Central memory CD8-positive, alpha-beta T cell (primary cell): ENCODE measurements at regions not wholly inside any gene's neighbourhood (a gene's known extent, or its start where the extent isn't known, plus 50 kb on each side); places are given as distances from the start of the nearest gene placed in this dataset.

Experiments
- ATAC-seq: fragments of 150-1000 bp; cut with Tn5 transposase; replicated peaks from 2 replicates; pipeline ENCODE4 v1.10.0; 2022; ENCODE audit warnings: mild to moderate bottlenecking, moderate FRiP score, moderate number of reproducible peaks; ENCODE audit not compliant: poor library complexity, severe bottlenecking; ENCODE audit errors: extremely low read depth
- DNase-seq, 2 donors: peaks; one replicate each; pipeline ENCODE4 v3.0.0; 2021; ENCODE audit warnings: low spot score in 2 of 2
- H3K27ac Mint-ChIP-seq: one replicate; pipeline ENCODE4 v1.8.0; 2022; ENCODE audit warnings: low read depth, mild to moderate bottlenecking, moderate library complexity, mixed read lengths
- H3K27me3 Mint-ChIP-seq: one replicate; pipeline ENCODE4 v1.8.0; 2022; ENCODE audit warnings: mixed read lengths
- H3K36me3 Mint-ChIP-seq: one replicate; pipeline ENCODE4 v1.8.0; 2022; ENCODE audit warnings: mild to moderate bottlenecking, moderate library complexity, mixed read lengths; ENCODE audit not compliant: insufficient read depth
- H3K4me1 Mint-ChIP-seq: one replicate; pipeline ENCODE4 v1.8.0; 2022; ENCODE audit warnings: mixed read lengths
- H3K4me3 Mint-ChIP-seq: one replicate; pipeline ENCODE4 v1.8.0; 2022; ENCODE audit warnings: mild to moderate bottlenecking, moderate library complexity, mixed read lengths
- H3K9me3 Mint-ChIP-seq: one replicate; pipeline ENCODE4 v1.8.0; 2022; ENCODE audit warnings: mixed read lengths

DNA sequence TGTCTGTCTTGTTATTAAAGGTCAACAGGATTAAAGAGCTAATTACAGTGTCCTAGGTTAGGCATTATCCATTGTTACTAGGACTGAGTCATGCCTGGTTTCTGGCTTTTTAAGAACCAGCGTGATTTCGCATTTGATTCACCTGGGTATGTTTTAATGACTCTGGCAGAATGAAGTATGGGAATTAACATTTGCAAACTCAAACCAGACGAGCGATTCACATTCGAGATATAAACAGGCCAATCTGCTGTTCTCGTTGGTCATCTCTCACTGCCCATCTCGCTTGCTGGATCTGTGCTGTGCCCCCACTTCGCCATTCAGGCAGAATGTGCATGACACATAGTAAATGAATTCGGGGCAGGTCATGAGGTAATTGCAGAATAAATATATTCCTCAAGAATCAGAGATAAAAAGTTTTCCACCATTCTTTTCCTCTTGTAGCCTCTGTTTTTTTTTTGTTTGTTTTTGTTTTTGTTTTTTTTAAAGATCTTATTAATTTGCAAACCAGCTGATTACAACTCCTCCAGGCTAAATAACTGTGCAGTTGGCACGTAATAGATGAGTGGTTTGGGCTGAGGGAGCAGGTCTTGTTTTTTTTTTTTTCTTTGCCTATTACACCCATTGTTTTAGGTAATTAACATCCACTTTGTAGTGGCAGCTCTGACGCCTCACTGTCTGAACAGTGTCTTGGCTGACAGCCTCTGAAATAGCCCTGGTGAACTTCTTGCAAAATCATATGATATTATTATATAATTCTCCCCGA, 313.5 kb upstream of the MSX2 start:
- H3K27me3 Mint-ChIP-seq: peaks cover 4% of the 10 kb centered on the region
- ATAC-seq: no peak
- H3K27ac Mint-ChIP-seq: no peak overlapping the region
- no peak overlapping the region for H3K4me3 Mint-ChIP-seq
- H3K4me1 Mint-ChIP-seq: no peaks in the 10 kb centered on the region
- H3K36me3 Mint-ChIP-seq: no peaks in the 10 kb centered on the region
- H3K9me3 Mint-ChIP-seq: peaks cover 5% of the 10 kb centered on the region
- DNase-seq: no peak

GRCh38 chr5:174411479-174411819, 312.9 kb upstream of the MSX2 start:
- no peak for ATAC-seq
- Mint-ChIP-seq H3K27me3 (peaks cover 10% of the 10 kb centered on the region), H3K4me1 (no peaks in the 10 kb centered on the region), H3K9me3 (peaks cover 5% of the 10 kb centered on the region), H3K27ac (no peak overlapping the region), H3K36me3 (no peaks in the 10 kb centered on the region), H3K4me3 (no peak overlapping the region)
- no peak for DNase-seq

- ATAC-seq (no peak), DNase-seq (no peak)
- Mint-ChIP-seq H3K4me3 (no peak overlapping the region), H3K9me3 (peaks cover 5% of the 10 kb centered on the region), H3K27me3 (peaks cover 15% of the 10 kb centered on the region), H3K36me3 (no peaks in the 10 kb centered on the region), H3K4me1 (no peaks in the 10 kb centered on the region), H3K27ac (no peak overlapping the region)
Observed at GRCh38 chr5:174412374-174412773, 312.0 kb upstream of the MSX2 start.

DNA sequence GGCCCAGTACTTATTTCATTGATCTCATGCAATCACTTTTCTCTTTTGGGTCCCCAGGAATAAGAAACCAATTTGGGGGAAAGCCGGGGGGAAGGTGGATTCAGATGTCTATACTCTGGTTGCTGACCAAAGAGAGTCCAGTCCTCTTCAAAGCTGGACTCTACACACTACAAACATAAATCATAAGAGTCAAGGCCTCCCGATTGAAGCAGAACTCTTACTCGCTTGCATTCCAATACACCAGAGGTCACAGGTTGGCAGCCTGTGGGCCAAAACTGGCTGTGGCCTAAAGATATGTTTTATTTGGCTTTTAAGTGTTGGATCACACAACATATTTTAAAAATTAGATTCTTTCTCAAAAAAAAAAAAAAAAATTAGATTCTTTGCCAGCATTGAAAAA, 311.4 kb upstream of the MSX2 start:
- ATAC-seq (no peak), DNase-seq (no peak)
- no peaks in the 10 kb centered on the region for H3K4me1 Mint-ChIP-seq
- H3K36me3 Mint-ChIP-seq: no peaks in the 10 kb centered on the region
- no peak overlapping the region for H3K4me3 Mint-ChIP-seq
- H3K9me3 Mint-ChIP-seq: peaks cover 5% of the 10 kb centered on the region
- peaks cover 16% of the 10 kb centered on the region for H3K27me3 Mint-ChIP-seq
- H3K27ac Mint-ChIP-seq: no peak overlapping the region

GRCh38 chr5:174413567-174414314, 310.6 kb upstream of the MSX2 start:
- peaks cover 5% of the 10 kb centered on the region for H3K4me1 Mint-ChIP-seq
- no peaks in the 10 kb centered on the region for H3K36me3 Mint-ChIP-seq
- peaks cover 24% of the 10 kb centered on the region for H3K27me3 Mint-ChIP-seq
- DNase-seq (no peak), ATAC-seq (no peak)
- peaks cover 5% of the 10 kb centered on the region for H3K9me3 Mint-ChIP-seq
- no peak overlapping the region for H3K27ac Mint-ChIP-seq
- no peak overlapping the region for H3K4me3 Mint-ChIP-seq

DNA sequence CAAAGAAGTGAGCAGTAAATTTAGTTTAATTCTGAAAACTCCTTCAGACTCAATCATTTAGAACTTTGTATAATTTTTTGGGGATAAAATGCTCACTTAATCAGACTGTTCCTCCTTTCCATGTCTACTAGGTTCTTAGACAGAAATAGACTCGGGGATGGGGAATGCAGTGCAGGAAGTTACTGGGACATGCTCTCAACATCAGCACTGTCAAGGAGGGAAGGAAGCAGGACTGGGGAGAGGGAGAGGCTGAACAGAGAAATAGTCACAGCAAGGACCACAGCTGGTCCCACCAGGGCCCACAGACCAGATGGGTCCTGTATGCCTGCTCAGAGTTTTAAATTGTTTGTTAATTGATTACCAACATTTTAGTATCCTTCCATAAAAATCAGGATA, 310.1 kb upstream of the MSX2 start:
- H3K4me1 Mint-ChIP-seq: peaks cover 10% of the 10 kb centered on the region
- no peaks in the 10 kb centered on the region for H3K9me3 Mint-ChIP-seq
- peaks cover 30% of the 10 kb centered on the region for H3K27me3 Mint-ChIP-seq
- DNase-seq: no peak
- H3K36me3 Mint-ChIP-seq: no peaks in the 10 kb centered on the region
- H3K4me3 Mint-ChIP-seq: no peak overlapping the region
- ATAC-seq: no peak
- H3K27ac Mint-ChIP-seq: no peak overlapping the region

GRCh38 chr5:174418809-174419539, 305.4 kb upstream of the MSX2 start:
- Mint-ChIP-seq H3K27me3 (peaks cover 31% of the 10 kb centered on the region), H3K4me3 (peak overlapping the region; percentile 38), H3K4me1 (peaks cover 10% of the 10 kb centered on the region), H3K27ac (no peak overlapping the region), H3K9me3 (no peaks in the 10 kb centered on the region), H3K36me3 (no peaks in the 10 kb centered on the region)
- no peak for ATAC-seq
- no peak for DNase-seq

GRCh38 chr5:174419540-174420132, 304.7 kb upstream of the MSX2 start:
- H3K9me3 Mint-ChIP-seq: no peaks in the 10 kb centered on the region
- H3K36me3 Mint-ChIP-seq: no peaks in the 10 kb centered on the region
- peak; percentile 28 for ATAC-seq
- H3K27ac Mint-ChIP-seq: no peak overlapping the region
- H3K4me1 Mint-ChIP-seq: peaks cover 10% of the 10 kb centered on the region
- H3K4me3 Mint-ChIP-seq: no peak overlapping the region
- H3K27me3 Mint-ChIP-seq: peaks cover 31% of the 10 kb centered on the region
- peak; percentile 20 to 54 for DNase-seq

DNA sequence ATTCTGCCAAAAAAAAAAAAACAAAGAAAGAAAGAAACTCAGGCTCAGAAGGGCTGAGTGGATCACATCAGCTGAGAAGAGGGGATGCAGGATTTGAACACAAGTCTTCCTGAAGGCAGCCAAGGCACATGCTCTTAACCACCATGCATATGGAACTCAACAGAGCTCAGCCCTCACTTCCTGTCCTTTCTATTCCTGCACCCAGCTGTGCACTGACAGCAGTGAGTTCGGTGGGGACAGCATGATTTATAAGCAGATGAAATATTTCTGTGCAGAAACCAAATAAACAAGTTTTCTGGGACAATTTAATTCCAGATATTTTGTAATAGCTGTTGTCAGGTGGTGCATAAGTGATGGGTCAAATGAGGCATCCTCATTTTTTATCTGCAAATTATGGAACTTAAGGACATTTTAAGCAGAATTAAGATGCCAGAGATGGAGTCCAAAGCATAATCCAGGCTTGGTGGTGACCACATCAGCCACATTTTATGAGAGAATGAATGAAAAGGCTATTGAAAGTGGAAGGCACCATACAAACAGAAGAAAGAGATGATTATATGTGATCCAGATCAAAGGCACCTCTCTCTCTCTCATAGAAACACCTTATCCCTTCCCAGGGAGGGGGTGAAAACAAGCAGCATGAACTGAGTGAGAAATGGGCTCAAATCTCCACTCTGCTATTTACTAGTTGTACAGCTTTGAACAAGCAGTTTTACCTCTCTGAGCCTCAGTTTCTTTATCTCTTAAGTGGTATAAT, 303.6 kb upstream of the MSX2 start:
- DNase-seq (no peak), ATAC-seq (no peak)
- Mint-ChIP-seq H3K4me1 (peaks cover 10% of the 10 kb centered on the region), H3K27ac (no peak overlapping the region), H3K36me3 (no peaks in the 10 kb centered on the region), H3K9me3 (no peaks in the 10 kb centered on the region), H3K4me3 (no peak overlapping the region), H3K27me3 (peaks cover 27% of the 10 kb centered on the region)

DNA sequence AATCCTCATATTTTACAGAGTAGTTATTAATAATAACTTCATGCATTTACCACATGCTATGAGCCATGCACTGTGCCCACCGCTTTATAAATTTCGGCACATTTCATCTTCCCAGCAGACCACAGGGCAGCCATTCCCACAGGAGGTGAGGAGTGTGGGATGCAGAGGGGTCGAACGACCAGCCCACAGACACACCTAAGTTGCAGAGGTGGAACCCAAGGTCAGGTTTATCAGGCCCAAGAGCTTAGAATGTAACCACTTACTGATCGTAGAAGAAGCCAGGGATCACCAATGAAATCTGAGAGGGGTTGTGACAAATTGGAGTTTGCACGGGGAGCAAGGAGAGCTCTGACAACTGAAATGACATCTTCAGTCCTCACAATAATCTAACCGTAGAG, 303.0 kb upstream of the MSX2 start:
- Mint-ChIP-seq H3K27ac (no peak overlapping the region), H3K9me3 (no peaks in the 10 kb centered on the region), H3K4me3 (no peak overlapping the region), H3K36me3 (no peaks in the 10 kb centered on the region), H3K4me1 (peaks cover 10% of the 10 kb centered on the region), H3K27me3 (peaks cover 21% of the 10 kb centered on the region)
- DNase-seq (no peak), ATAC-seq (no peak)

- ATAC-seq: no peak
- H3K4me3 Mint-ChIP-seq: no peak overlapping the region
- peaks cover 8% of the 10 kb centered on the region for H3K27me3 Mint-ChIP-seq
- no peak overlapping the region for H3K27ac Mint-ChIP-seq
- H3K9me3 Mint-ChIP-seq: no peaks in the 10 kb centered on the region
- no peak for DNase-seq
- H3K36me3 Mint-ChIP-seq: no peaks in the 10 kb centered on the region
- H3K4me1 Mint-ChIP-seq: peaks cover 6% of the 10 kb centered on the region
Observed at GRCh38 chr5:174423558-174423957, 300.8 kb upstream of the MSX2 start.
